ENCODE measurements at regions not wholly inside any gene's neighbourhood (a gene's known extent, or its start where the extent isn't known, plus 50 kb on each side); places are given as distances from the start of the nearest gene placed in this dataset.

DNA sequence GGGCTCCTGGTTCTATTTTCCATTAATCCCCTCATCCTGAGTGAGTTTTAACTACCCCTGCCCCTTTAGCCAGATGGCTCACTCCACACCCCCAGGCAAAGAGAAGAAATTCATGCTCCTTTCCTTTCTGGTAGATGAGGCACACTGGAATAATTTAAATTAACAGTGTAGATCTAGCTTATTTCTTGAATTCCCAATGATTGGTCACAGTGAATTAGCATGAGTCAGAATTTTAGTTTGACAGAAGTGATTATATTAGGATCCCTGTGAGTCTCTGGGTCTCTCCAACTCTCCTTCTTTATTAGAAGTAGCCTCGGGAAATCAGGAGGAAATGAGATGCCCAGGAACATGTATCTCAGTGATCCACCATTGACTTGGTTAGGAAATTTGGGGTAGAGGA, 103.1 kb upstream of the KAZN start:
- TF ChIP-seq, protein P1, sequence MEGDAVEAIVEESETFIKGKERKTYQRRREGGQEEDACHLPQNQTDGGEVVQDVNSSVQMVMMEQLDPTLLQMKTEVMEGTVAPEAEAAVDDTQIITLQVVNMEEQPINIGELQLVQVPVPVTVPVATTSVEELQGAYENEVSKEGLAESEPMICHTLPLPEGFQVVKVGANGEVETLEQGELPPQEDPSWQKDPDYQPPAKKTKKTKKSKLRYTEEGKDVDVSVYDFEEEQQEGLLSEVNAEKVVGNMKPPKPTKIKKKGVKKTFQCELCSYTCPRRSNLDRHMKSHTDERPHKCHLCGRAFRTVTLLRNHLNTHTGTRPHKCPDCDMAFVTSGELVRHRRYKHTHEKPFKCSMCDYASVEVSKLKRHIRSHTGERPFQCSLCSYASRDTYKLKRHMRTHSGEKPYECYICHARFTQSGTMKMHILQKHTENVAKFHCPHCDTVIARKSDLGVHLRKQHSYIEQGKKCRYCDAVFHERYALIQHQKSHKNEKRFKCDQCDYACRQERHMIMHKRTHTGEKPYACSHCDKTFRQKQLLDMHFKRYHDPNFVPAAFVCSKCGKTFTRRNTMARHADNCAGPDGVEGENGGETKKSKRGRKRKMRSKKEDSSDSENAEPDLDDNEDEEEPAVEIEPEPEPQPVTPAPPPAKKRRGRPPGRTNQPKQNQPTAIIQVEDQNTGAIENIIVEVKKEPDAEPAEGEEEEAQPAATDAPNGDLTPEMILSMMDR (IDR thresholded peaks at IDR 0.05; ENCODE audit: poor library complexity) = no peak
- no peak for TF ChIP-seq EZH2 (IDR thresholded peaks at IDR 0.05; ENCODE audit: borderline replicate concordance)

Data from hepatocyte (in vitro differentiated cells).